Vagina (tissue), 2 donors: ENCODE measurements at regions not wholly inside any gene's neighbourhood (a gene's known extent, or its start where the extent isn't known, plus 50 kb on each side); places are given as distances from the start of the nearest gene placed in this dataset.

ENCODE experiments used
- DNase-seq, 2 donors: peaks; one replicate each; pipeline ENCODE4 v3.0.0-alpha.2; 2017; ENCODE audit errors: extremely low spot score in 2 of 2
- H3K27ac ChIP-seq: fragments of 200-600 bp; sonication (generic); one replicate; pipeline ENCODE4 v1.5.1; 2019
- H3K27me3 ChIP-seq: fragments of 200-600 bp; sonication (generic); one replicate; pipeline ENCODE4 v1.5.1; 2019
- H3K36me3 ChIP-seq, 2 donors: fragments of 200-600 bp; sonication (generic); one replicate each; pipeline ENCODE4 v1.5.1; 2017 to 2019
- H3K4me1 ChIP-seq: fragments of 200-600 bp; sonication (generic); one replicate; pipeline ENCODE4 v1.5.1; 2019
- H3K4me3 ChIP-seq, 2 donors: fragments of 200-600 bp; sonication (generic); 1 replicate in 1 of 2; 2 replicates in 1 of 2; pipeline ENCODE4 v1.5.1; 2016 to 2019
- H3K9me3 ChIP-seq: fragments of 200-600 bp; sonication (generic); one replicate; pipeline ENCODE4 v1.5.1; 2019
- CTCF ChIP-seq, 3 experiments: fragments of 450-650 bp in 2 of 3; fragments of 200-600 bp in 1 of 3; sonication (generic) in 1 of 3; IDR thresholded peaks; one replicate each; pipeline ENCODE4 v1.5.1; 2017 to 2019; ENCODE audit warnings: antibody characterized with exemption in 3 of 3, mild to moderate bottlenecking in 2 of 3, moderate library complexity in 2 of 3
- POLR2A ChIP-seq, 2 donors: fragments of 450-650 bp; IDR thresholded peaks; one replicate each; pipeline ENCODE4 v1.6.1; 2017; ENCODE audit warnings: antibody characterized with exemption in 2 of 2, mild to moderate bottlenecking in 2 of 2, moderate library complexity in 2 of 2
- POLR2AphosphoS5 ChIP-seq, 2 donors: sonication (generic); formaldehyde crosslinking; IDR thresholded peaks; one replicate each; pipeline ENCODE4 v1.9.0; 2017; ENCODE audit warnings: antibody characterized with exemption in 2 of 2, mild to moderate bottlenecking in 2 of 2, low read depth in 1 of 2; ENCODE audit not compliant: insufficient read depth in 1 of 2
- intact Hi-C: fragments of 100-400 bp; cut with DNase I; formaldehyde crosslinking; loops from one replicate; pipeline ENCODE4 v1.15.1; 2023

GRCh38 chr10:65320236-65321026, 1605.4 kb upstream of the LRRTM3 start:
- no peak for TF ChIP-seq POLR2AphosphoS5 (IDR thresholded peaks at IDR 0.05; ENCODE audit: insufficient read depth in 1 of 2, low read depth in 1 of 2)
- no peak for TF ChIP-seq CTCF (IDR thresholded peaks at IDR 0.05)
- no peak for TF ChIP-seq POLR2A (IDR thresholded peaks at IDR 0.05)
- Histone ChIP-seq H3K36me3 (no peaks in the 10 kb centered on the region), H3K4me1 (no peaks in the 10 kb centered on the region), H3K27me3 (no peaks in the 10 kb centered on the region), H3K9me3 (no peaks in the 10 kb centered on the region), H3K4me3 (no peak overlapping the region), H3K27ac (no peak overlapping the region)
- no peak for DNase-seq
- intact Hi-C loops: no loop called here

GRCh38 chr10:65323802-65324201, 1602.0 kb upstream of the LRRTM3 start:
- Histone ChIP-seq H3K36me3 (no peaks in the 10 kb centered on the region), H3K27ac (no peak overlapping the region), H3K4me1 (no peaks in the 10 kb centered on the region), H3K4me3 (no peak overlapping the region), H3K27me3 (no peaks in the 10 kb centered on the region), H3K9me3 (no peaks in the 10 kb centered on the region)
- intact Hi-C loops: no loop called here
- DNase-seq: no peak
- TF ChIP-seq POLR2A (IDR thresholded peaks at IDR 0.05) (no peak), CTCF (IDR thresholded peaks at IDR 0.05) (no peak), POLR2AphosphoS5 (IDR thresholded peaks at IDR 0.05; ENCODE audit: insufficient read depth in 1 of 2, low read depth in 1 of 2) (no peak)

GRCh38 chr10:65325913-65326312, 1599.9 kb upstream of the LRRTM3 start:
- Histone ChIP-seq H3K27ac (no peak overlapping the region), H3K9me3 (no peaks in the 10 kb centered on the region), H3K27me3 (no peaks in the 10 kb centered on the region), H3K36me3 (no peaks in the 10 kb centered on the region), H3K4me3 (no peak overlapping the region), H3K4me1 (no peaks in the 10 kb centered on the region)
- TF ChIP-seq CTCF (IDR thresholded peaks at IDR 0.05) (no peak), POLR2A (IDR thresholded peaks at IDR 0.05) (no peak), POLR2AphosphoS5 (IDR thresholded peaks at IDR 0.05; ENCODE audit: insufficient read depth in 1 of 2, low read depth in 1 of 2) (no peak)
- intact Hi-C loops: no loop called here
- no peak for DNase-seq

GRCh38 chr10:65328486-65328885, 1597.3 kb upstream of the LRRTM3 start:
- no peak overlapping the region for H3K4me3 ChIP-seq
- no peaks in the 10 kb centered on the region for H3K4me1 ChIP-seq
- no peak overlapping the region for H3K27ac ChIP-seq
- intact Hi-C loops: no loop called here
- no peaks in the 10 kb centered on the region for H3K9me3 ChIP-seq
- no peaks in the 10 kb centered on the region for H3K36me3 ChIP-seq
- no peaks in the 10 kb centered on the region for H3K27me3 ChIP-seq
- DNase-seq: no peak
- no peak for TF ChIP-seq POLR2A (IDR thresholded peaks at IDR 0.05)
- TF ChIP-seq CTCF (IDR thresholded peaks at IDR 0.05): no peak
- TF ChIP-seq POLR2AphosphoS5 (IDR thresholded peaks at IDR 0.05; ENCODE audit: insufficient read depth in 1 of 2, low read depth in 1 of 2): no peak

- DNase-seq: no peak
- TF ChIP-seq CTCF (IDR thresholded peaks at IDR 0.05) (no peak), POLR2AphosphoS5 (IDR thresholded peaks at IDR 0.05; ENCODE audit: insufficient read depth in 1 of 2, low read depth in 1 of 2) (no peak), POLR2A (IDR thresholded peaks at IDR 0.05) (no peak)
- Histone ChIP-seq H3K27me3 (no peaks in the 10 kb centered on the region), H3K36me3 (no peaks in the 10 kb centered on the region), H3K27ac (no peak overlapping the region), H3K4me3 (no peak overlapping the region), H3K4me1 (no peaks in the 10 kb centered on the region), H3K9me3 (no peaks in the 10 kb centered on the region)
- intact Hi-C loops: no loop called here
These were observed 1590.5 kb upstream of the LRRTM3 start for GRCh38 chr10:65335311-65335710.
